Right ventricle myocardium inferior (tissue), 1 donor: ENCODE measurements at regions not wholly inside any gene's neighbourhood (a gene's known extent, or its start where the extent isn't known, plus 50 kb on each side); places are given as distances from the start of the nearest gene placed in this dataset.

Experiments used
- ATAC-seq: fragments of 200-7000 bp; cut with Tn5 transposase; one replicate; pipeline ENCODE4 v1.9.1; 2020; ENCODE audit warnings: mild to moderate bottlenecking, moderate library complexity
- DNase-seq: peaks from one replicate; pipeline ENCODE4 v3.0.0; 2021; ENCODE audit errors: missing footprints
- intact Hi-C: fragments of 100-400 bp; cut with DNase I; formaldehyde crosslinking; loops from one replicate; pipeline ENCODE4 v1.11.0; 2022
- donor health status: DM: no; HTN: yes; CAD: no; lungs with severe emphysema.

DNA sequence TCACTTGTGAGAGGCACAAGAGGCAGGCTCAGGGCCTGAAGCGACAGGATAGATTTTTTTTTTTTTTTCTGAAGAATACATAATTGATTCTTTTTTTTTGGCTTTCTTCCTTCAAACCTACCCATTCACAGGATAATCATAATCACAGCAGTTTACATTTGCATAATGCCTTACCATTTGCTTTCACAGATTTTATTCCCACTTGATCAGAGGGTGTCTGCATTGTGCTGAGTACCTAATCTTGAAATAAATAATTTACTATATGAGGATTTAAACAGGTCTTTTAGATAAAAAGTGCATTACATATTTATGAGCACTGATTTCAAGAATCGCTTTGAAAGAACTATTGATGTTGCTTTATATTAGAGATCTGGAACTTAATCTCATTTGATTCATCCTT, 219.3 kb downstream of the SPRY1 start:
- intact Hi-C loops, result no loop called here
- ATAC-seq, result no peak
- no peak for DNase-seq

DNA sequence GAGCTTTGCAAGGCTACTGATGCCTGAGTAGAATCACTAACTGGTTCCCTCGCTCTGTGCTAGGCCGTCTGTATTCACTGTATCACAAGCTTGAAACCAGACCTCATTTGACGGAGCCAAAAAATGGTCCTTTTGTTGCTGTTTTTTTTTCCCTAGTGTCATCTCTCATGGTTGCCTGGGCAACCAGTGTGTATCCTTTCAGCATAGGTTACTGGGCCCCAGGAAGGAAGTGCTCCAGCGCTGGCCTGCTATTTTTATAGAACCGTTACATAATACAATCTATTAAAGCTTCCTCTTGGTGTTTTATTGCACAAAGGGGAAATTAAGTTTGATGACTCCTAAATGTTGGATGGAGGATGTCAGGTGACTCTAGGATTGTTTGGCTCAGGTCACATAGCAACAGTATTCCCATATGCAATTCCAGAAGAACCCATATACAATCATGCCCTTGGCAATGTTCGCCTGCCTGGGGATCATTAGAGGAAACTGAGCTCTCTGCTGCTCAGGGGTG, 220.4 kb downstream of the SPRY1 start:
- DNase-seq (peak; percentile 82), ATAC-seq (peak; percentile 92)
- intact Hi-C loops, result no loop called here

DNA sequence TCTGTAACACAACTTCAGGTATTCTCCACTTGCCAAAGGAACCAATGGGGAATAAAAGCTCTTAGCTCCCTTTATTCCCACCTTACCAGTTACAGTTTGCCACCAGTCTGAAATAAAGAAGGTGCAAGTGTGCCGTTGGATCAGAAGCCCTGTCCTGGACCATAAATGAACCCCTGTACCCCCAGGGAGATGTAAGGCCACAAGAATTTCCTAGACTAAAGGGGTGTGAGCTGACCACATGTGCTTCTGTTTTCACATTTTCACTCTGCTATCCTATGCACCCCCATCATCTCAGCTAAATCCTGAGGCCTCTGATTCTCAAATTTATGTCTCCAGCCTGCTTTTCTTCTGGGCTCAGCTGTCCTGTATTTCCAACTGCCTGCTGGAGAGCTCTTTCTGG, 221.2 kb downstream of the SPRY1 start:
- intact Hi-C loops, result no loop called here
- DNase-seq, result no peak
- ATAC-seq, result no peak

DNA sequence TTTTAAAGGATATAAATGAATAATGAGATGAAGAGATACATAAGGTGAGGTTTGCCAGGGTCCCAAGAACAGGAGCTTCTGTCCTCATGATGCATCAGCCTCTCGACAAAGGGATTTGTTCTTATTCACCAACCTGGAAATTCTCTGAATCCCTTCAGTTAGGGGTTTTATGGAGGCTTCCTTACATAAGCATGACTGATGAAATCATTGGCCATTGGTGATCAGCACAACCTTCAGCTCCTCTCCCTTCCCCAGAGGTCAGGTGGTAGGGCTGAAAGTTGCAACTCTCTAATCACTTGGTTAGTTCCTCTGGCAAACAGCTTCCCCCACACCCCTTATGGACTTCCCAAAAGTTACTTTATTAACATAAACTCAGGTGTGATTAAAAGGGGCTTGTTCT, 222.0 kb downstream of the SPRY1 start:
- DNase-seq (no peak), ATAC-seq (no peak)
- intact Hi-C loops, result no loop called here

DNA sequence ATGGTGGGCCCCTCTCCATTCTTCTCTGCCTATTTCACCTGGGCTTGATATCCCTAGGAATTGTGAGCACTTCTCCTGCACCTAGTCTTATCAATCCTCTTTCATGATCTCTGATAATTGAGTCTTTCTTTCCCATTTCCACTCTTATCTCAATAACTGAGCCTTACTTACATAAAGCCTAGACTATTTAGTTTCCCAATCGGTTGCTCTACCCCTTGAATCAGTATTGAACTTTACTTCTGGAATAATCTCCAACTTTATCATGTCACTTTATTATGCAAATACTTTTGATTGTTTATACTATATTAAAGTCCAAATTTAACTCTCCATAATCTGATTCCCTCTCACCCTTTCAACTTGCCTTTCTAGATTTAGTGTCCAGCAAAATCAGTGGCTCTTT, 222.7 kb downstream of the SPRY1 start:
- DNase-seq, result no peak
- intact Hi-C loops, result no loop called here
- ATAC-seq, result no peak

DNA sequence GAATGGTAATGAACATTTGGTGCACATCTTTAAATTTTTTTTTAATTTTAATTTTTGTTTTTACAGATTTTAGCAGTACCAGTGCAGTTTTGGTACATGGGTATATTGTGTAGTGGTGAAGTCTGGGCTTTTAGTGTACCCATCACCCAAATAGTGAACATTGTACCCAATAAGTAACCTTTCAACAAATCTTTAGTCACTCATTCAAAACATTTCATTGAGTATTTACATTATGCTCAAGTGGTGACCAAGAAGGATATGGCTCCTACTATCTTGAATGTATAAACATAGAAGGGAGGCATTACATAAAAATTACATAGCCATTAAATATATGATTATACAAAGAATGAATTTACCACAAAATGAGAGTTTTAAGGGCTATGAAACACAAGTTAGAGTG, 223.3 kb downstream of the SPRY1 start:
- DNase-seq (no peak), ATAC-seq (no peak)
- intact Hi-C loops, result no loop called here

DNA sequence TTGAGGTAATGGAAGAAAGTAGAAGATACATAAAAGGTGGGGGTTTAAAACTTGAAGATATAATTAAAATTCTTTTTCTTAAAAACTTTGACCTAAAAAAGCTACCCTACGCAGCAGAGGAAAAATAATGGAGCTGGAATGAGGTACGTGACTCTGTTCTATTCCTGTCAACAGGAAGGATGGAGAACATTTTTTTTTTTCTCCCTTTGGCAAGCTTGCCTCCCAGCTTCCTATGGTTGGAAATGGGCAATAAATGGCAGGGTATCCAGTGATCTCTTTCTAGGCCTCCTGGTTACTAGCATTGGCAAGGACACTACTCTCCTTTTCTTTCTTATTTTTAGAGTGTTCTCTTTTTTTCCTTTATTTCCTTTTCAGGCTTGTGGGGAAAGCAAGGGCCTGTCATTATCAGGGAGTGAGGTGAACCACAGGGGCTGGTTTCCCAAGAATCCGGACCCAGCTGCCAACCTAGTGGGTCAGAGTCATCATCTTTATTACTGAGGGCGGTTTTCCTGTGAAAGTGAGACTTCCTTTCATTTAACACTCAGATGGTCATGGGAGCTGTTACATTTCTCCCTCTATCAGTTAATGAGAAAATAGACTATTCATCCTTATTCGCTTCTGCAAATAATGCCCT, 224.6 kb downstream of the SPRY1 start:
- intact Hi-C loops, result no loop called here
- ATAC-seq (no peak), DNase-seq (no peak)

DNA sequence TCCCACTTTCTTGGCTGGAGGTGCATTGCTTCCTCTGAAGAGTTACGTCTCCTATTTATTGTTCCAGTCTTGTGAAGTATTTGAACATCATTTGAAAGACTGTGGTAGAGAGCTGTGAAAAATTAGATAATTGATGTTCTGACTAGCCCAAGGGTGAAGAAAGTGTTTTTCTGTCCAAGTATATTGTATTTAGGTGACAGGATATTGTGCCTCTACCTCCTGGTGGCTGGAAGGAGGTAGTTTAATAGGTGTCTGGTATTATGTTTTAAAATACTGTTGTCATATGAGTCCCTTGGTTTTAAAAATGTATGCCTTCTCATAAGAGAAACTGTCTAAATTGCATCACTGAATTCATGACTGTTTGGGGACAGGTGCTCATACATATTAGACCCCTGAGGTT, 226.0 kb downstream of the SPRY1 start:
- DNase-seq (no peak), ATAC-seq (no peak)
- intact Hi-C loops, result no loop called here

DNA sequence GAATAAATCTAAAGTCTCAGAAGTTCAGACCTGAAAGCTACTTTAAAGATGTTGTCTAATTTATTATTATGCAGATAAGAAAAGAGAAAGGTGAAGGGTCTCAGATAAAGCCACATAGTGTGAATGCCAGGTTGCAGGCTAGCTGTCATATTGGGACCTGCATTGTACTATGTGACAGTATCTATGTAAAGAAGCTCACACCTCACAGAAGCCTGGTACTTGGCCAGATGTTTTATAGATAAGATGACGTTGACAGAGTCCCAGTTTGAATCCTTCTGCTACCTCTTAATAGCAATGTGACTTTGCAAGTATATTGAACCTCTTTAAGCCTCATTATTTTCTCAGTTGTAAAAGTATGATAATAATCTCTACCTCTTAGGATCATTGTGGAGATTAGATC, 227.0 kb downstream of the SPRY1 start:
- intact Hi-C loops, result no loop called here
- DNase-seq (no peak), ATAC-seq (no peak)

DNA sequence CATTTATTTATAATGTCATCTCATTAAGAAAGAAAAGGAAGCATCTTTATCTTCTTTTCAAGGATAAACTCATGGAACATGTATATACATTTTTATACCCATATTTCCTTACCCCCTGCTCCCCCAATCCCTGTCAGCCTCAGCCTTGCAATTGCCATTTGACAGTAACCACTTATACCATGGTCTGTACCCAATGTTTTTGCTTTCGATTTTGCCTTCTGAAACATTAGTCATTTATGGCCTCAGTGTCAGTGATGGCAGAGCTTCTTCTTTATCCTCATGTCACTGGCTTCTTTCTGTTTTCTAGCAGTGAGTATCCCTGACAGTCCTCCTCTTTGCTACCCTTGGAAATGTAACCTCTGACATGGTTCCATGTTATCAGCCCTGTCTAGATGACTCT, 228.4 kb downstream of the SPRY1 start:
- no peak for DNase-seq
- intact Hi-C loops, result no loop called here

DNA sequence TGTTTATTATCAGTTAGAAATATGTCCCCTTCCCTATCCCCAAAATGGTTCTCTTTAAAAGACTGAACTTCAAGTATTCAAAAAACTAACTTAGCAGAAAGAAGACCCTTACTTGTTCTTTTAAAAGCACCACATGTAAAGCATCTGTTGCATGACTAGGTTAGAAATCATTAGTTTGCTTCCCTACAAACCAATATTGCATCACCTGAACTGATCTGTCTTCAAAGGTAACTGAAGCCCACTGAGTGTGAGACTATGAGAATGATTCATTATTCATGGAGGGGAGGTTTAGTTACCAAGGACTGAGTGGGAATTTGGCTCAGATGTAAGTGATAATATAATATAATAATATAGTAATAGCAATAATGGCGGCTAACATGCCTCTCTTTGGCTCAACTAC, 231.7 kb downstream of the SPRY1 start:
- no peak for ATAC-seq
- no peak for DNase-seq
- intact Hi-C loops, result no loop called here

More for the DNA sequence above, 228.4 kb downstream of the SPRY1 start:
- ATAC-seq, result no peak

DNA sequence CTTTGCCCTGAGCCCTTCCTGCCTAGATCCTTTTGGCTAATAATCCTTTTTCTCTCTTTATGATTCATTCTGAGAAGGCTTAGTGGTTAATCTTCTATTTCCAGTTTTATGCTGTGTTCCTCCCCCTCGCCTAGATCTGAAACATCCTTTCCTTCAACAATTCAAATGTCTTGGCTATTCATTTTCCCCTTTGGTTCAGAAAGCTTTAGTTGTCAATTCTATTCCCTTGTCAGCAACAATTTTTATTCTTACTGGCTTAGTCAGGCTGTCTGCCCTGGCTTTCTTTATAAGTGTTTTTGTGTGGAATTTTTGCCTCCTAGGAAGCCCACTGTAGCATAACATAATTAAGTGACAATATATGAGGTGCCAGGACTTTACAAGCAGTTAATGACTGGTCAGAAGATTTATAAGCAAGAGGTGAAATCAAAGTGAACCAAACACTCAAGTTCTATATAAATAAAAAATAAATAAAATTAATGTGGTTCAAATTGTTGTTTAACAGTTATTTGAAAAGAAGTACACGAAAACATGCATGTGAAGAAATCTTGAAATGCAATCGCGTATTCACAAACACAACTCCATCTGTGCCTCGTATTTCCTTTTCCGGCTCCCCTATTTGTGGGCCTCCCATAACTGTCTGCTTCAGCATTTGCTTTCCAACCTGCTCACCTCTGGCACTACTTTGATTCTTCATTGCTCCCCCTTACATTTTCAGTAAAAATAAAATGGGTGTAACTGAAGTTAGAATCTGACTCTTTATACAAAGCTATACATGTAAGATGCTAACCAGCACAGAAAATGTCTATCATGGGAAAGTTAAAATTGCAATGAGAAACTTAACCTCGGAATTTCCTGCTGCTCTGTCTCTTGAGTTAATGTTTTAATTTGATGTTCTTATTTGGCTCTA, 235.4 kb downstream of the SPRY1 start:
- no peak for ATAC-seq
- intact Hi-C loops, result no loop called here
- DNase-seq, result no peak

DNA sequence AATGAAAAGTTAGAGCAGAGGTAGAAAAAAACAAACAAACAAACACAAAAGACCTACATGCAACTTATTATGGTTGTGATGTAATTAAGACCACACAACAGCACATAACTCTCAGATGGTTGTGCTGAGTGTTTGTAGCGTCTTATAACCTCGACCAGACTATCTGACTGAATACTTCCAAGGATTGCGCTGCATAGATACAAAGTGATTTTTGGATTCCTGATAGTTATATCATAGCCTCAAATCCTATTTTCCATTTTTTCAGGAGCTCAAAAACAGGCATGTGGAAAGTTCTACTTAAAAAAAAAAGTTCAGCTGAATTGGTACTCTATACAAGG, 236.1 kb downstream of the SPRY1 start:
- DNase-seq (no peak), ATAC-seq (no peak)
- intact Hi-C loops, result no loop called here

DNA sequence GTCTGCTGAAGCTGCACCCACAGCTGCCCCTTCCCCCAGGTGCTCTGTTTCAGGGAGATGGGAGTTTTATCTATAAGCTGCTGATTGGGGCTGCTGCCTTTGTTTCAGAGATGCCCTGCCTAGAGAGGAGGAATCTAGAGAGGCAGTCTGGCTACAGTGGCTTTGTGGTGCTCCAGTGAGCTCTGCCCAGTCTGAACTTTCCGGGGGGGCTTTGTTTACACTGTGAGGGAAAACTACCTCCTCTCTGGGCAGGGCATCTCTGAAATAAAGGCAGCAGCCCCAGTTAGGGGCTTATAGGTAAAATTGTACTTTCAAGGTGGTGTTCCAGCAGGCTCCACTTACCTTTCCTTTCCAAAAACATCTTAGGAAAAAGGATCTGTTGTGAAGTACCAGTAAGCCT, 242.2 kb downstream of the SPRY1 start:
- intact Hi-C loops, result no loop called here

DNA sequence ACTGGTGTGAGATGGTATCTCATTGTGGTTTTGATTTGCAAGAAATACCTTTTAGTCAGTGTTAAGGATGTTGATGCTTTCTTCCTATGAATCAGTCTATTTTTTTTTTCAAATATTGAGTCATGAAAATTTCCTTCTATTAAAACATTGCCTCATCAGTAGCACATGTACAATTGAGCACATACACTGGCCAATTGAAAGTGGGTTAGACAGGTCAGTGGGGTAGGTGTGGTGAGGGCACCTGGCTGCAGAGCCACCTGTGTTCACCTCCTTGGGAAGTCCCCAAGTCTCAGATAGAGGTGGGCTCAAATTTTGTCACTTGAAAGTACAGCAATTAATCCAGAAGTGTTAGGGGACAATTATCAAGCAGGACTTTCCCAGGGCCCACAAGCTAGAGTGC, 243.7 kb downstream of the SPRY1 start:
- no peak for ATAC-seq
- intact Hi-C loops, result no loop called here
- DNase-seq, result no peak

More for the DNA sequence above, 242.2 kb downstream of the SPRY1 start:
- ATAC-seq (no peak), DNase-seq (no peak)

DNA sequence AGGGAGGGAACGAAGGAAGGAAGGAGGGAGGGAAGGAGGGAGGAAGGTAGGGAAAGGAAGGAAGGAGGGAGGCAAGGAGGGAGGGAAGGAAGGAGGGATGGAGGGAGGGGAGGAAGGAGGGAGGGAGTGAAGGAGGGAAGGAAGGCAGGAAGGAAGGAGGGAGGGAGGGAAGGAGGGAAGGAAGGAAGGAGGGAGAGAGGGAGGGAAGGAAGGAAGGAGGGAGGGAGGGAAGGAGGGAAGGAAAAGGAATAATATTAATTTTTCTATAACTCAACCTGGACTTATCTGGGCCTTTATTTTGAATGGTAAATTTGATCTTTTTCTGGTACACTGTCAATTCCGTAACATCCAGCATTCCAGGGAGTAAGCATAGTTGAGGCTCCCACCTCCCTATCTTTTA, 244.2 kb downstream of the SPRY1 start:
- intact Hi-C loops, result no loop called here
- ATAC-seq, result no peak
- DNase-seq, result no peak

DNA sequence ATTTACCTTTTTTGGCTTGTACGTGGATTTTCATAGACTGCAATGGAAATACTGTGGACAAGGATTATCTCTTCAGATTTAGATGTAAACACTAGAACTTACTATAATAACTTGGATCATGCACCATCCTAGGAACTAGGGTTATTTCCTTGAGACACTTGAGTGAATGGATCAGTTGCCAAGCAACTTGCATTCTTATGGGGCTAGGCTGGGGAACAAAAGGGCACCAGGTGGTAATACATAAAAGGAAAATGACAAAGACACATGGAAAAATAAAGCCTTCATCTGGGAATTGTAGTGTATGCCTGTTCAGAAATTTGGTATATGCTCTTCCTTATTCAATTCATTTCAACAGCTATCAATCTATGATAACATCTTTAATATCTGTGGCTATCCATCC, 247.1 kb downstream of the SPRY1 start:
- no peak for ATAC-seq
- intact Hi-C loops, result no loop called here
- no peak for DNase-seq

DNA sequence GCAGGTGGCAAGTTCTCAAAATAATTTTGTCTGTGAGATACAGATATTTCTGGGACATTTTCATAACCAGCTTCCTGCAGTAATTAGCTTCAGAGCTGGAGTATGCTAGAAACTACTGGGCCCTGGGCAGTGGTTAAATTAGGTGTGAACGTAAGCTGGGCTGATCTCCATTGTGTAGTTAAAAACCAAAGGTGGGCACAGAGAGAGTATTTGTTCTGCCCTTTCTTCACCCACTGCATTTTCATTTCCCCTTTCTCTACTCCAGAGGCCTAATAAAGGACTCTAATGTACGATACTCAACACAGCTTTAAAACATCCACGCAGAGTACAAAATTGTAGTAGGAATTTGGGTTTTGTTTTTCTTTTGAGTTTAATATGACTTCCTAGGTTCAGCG, 252.7 kb downstream of the SPRY1 start:
- DNase-seq, result no peak
- intact Hi-C loops, result no loop called here
- no peak for ATAC-seq

DNA sequence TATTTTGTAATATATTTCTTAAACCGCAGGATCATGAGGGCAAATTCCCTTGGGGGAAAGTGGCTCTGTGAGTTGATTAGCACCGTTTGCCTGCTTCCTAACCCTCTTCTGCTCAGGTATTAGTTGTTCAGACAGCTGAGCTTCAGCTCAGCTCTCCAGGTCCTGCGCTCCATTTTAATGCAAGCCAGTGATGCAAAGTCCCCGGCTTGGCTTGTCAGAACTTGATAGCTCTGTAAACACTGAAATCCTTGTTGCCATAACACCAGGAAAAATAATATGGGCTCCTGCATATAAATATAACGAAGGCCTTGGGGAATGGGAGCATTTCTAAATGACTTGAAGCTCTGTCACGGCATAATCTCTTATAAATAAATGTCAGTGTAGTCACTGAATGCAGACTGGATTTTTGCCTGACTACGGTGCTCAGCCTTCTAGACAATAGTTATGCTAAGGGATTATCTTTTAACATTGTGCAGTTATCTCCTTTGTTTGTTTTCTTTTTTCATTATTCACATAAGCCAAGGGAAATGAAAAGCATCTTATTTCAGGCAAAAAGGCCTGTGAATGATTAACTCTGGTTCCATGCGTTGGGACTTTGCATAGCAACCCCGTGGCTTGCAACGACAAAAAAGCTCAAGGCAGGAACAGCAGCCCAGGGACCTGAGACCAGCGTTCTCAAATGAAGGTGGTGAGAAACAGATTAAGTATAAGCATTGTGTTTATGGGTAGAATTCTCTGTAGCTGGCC, 253.2 kb downstream of the SPRY1 start:
- no peak for DNase-seq
- intact Hi-C loops, result no loop called here
- peak; percentile 68 for ATAC-seq

DNA sequence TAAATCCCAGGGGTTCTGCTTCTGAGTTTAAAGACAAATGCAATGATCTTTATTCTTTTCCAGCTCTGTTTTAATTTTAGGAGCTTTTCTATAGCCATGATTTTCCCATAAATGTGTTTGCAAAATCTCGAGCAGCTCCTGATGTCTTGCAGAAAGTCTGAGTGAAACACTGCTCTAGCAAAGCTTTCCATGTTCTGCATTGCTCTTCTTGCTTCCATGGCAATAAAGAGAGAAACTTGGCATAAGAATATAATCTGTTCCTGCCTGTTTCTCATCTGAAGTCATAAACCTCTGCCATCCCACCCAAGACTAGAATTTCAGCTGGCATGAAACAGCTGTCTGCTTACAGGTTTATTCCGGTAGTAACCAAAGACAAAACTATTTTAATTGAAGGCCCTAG, 254.5 kb downstream of the SPRY1 start:
- no peak for DNase-seq
- intact Hi-C loops, result no loop called here
- no peak for ATAC-seq
